Ovary (tissue), 3 donors: ENCODE measurements at regions not wholly inside any gene's neighbourhood (a gene's known extent, or its start where the extent isn't known, plus 50 kb on each side); places are given as distances from the start of the nearest gene placed in this dataset.

Source experiments
- CTCF ChIP-seq, 3 donors: fragments of 450-650 bp in 2 of 3; fragments of 200-600 bp in 1 of 3; IDR thresholded peaks; one replicate each; pipeline versions ENCODE4 v1.5.1 to v1.8.0; 2016 to 2022; ENCODE audit warnings: antibody characterized with exemption in 3 of 3, mild to moderate bottlenecking in 1 of 3
- EP300 ChIP-seq: sonication (generic); formaldehyde crosslinking; IDR thresholded peaks from one replicate; pipeline ENCODE4 v1.6.1; 2017; ENCODE audit warnings: antibody characterized with exemption
- donor health status: DM: no; HTN: no; CAD: no.

GRCh38 chr4:26161030-26161824 is 159.6 kb upstream of the RBPJ start:
- TF ChIP-seq EP300, result no peak
- TF ChIP-seq CTCF (IDR thresholded peaks at IDR 0.05), result no peak
